Jurkat, Clone E6-1 (cell line): ENCODE measurements at regions not wholly inside any gene's neighbourhood (a gene's known extent, or its start where the extent isn't known, plus 50 kb on each side); places are given as distances from the start of the nearest gene placed in this dataset.
"Not testable (repeated sequence)": the region's sequence is repeated elsewhere in the genome, so short reads cannot be mapped to it uniquely, and the experiment has no call there.

ENCODE experiments used
- DNase-seq: peaks from one replicate; pipeline ENCODE4 v3.0.0-alpha.2; 2011; ENCODE audit warnings: low read depth, low spot score
- H3K4me3 ChIP-seq: 2 replicates; pipeline ENCODE4 v1.5.1; 2011; ENCODE audit warnings: mild to moderate bottlenecking, low read length, control low read depth, moderate library complexity

GRCh38 chr18:46179306-46179705 lies 75.1 kb downstream of the HAUS1 start:
- DNase-seq = no peak
- H3K4me3 ChIP-seq = no peak overlapping the region

GRCh38 chr18:46182633-46183358 lies 78.6 kb downstream of the HAUS1 start:
- no peak overlapping the region for H3K4me3 ChIP-seq
- DNase-seq = no peak

GRCh38 chr18:46184296-46184695 lies 80.1 kb downstream of the HAUS1 start:
- not testable (repeated sequence) for H3K4me3 ChIP-seq

GRCh38 chr18:46184727-46185126 lies 80.5 kb downstream of the HAUS1 start:
- no peak for DNase-seq
- no peak overlapping the region for H3K4me3 ChIP-seq

More at GRCh38 chr18:46184296-46184695, 80.1 kb downstream of the HAUS1 start:
- DNase-seq = not testable (repeated sequence)

GRCh38 chr18:46190667-46191066 lies 86.5 kb downstream of the HAUS1 start:
- H3K4me3 ChIP-seq = no peak overlapping the region
- DNase-seq = no peak

- no peak for DNase-seq
- no peak overlapping the region for H3K4me3 ChIP-seq
Observed at GRCh38 chr18:46196627-46197243, 92.5 kb downstream of the HAUS1 start.

GRCh38 chr18:46199515-46200147 lies 95.4 kb downstream of the HAUS1 start:
- no peak for DNase-seq
- H3K4me3 ChIP-seq = no peak overlapping the region

- DNase-seq = peak; percentile 44
- not testable (repeated sequence) for H3K4me3 ChIP-seq
Observed at GRCh38 chr18:46200178-46201055, 96.2 kb downstream of the HAUS1 start.

- peak overlapping the region; percentile 36 for H3K4me3 ChIP-seq
- no peak for DNase-seq
Observed at GRCh38 chr18:46204143-46204542, 100.0 kb downstream of the HAUS1 start.

- no peak overlapping the region for H3K4me3 ChIP-seq
- DNase-seq = no peak
Observed at GRCh38 chr18:46207985-46208384, 103.8 kb downstream of the HAUS1 start.

GRCh38 chr18:46209161-46209560 lies 105.0 kb downstream of the HAUS1 start:
- no peak overlapping the region for H3K4me3 ChIP-seq
- no peak for DNase-seq

GRCh38 chr18:46211816-46212215 lies 107.6 kb downstream of the HAUS1 start:
- no peak for DNase-seq
- no peak overlapping the region for H3K4me3 ChIP-seq

GRCh38 chr18:46212398-46212797 lies 108.2 kb downstream of the HAUS1 start:
- DNase-seq = no peak

GRCh38 chr18:46213295-46213694 lies 109.1 kb downstream of the HAUS1 start:
- H3K4me3 ChIP-seq = no peak overlapping the region
- no peak for DNase-seq

More at GRCh38 chr18:46212398-46212797, 108.2 kb downstream of the HAUS1 start:
- H3K4me3 ChIP-seq = no peak overlapping the region

GRCh38 chr18:46214435-46214834 lies 110.2 kb downstream of the HAUS1 start:
- no peak for DNase-seq
- H3K4me3 ChIP-seq = no peak overlapping the region

- H3K4me3 ChIP-seq = no peak overlapping the region
Observed at GRCh38 chr18:46215902-46216723, 111.9 kb downstream of the HAUS1 start.

GRCh38 chr18:46220116-46220515 lies 115.9 kb downstream of the HAUS1 start:
- no peak overlapping the region for H3K4me3 ChIP-seq
- DNase-seq = no peak

More at GRCh38 chr18:46215902-46216723, 111.9 kb downstream of the HAUS1 start:
- DNase-seq = no peak

- no peak overlapping the region for H3K4me3 ChIP-seq
- DNase-seq = no peak
Observed at GRCh38 chr18:46222093-46222492, 117.9 kb downstream of the HAUS1 start.
